GM19467 (cell line): ENCODE measurements at regions not wholly inside any gene's neighbourhood (a gene's known extent, or its start where the extent isn't known, plus 50 kb on each side); places are given as distances from the start of the nearest gene placed in this dataset.
A peak's percentile ranks its signal among the peaks of the same experiment; 100 is the strongest.

Source experiments
- ATAC-seq: cut with Tn5 transposase; IDR thresholded peaks from one replicate; pipeline ENCODE4 v1.9.1; 2021; ENCODE audit warnings: mild to moderate bottlenecking, moderate library complexity; ENCODE audit not compliant: unreplicated experiment

DNA sequence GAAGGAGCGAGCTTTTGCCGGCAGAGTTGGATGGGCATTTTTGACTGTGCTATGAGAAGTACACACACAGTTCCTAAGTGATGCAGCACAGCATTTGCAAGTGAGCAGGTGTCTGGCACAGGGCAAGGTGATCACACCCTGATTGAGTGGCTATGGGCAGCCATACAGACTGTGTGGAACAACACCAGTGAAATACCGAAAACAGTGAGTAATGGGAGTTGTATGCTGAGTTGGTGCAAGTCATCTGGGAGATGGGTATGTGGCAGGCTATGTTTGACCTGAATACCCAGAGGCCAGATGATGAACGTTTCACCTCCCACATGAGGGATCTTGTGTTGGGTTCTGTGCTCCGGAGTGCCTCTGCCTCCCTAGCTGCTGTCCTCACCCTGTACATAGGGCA is 53.5 kb upstream of the TIPARP start:
- no peak for ATAC-seq

DNA sequence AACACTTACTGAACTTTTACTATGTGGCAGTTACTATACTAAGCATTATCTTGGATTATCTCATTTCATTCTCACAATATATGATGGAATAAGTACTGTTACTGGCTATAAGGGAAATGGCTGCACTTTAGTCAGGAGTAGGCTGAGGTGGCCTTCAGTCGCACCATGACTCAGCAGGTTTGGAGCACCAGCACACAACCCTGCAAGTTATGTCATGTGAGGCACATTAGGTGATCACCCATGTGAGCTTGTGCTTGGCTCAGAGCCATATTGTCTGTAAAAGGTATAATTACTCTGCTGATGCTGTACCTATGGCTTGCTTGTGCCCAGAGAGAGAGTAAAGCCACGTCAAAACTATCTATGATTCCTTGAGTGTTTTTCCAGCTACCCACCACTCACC is 54.1 kb upstream of the TIPARP start:
- ATAC-seq = no peak

DNA sequence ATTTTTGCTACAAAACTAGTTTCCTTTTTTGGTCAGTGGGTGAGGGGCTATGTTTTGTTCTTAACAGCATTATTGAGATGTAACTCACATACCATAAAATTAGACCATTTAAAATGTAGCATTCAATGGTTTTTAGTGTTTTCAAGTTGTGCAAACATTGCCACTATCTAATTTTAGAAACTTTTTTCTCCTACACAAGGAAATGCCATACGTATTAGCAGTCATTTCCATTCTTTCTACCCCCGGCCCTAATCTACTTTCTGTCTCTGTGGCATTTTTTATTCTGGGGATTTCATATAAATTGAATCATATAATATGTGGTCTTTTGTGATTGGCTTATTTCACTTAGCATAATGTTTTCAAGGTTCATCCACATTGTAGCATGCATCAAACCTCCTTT is 55.0 kb upstream of the TIPARP start:
- ATAC-seq = no peak

DNA sequence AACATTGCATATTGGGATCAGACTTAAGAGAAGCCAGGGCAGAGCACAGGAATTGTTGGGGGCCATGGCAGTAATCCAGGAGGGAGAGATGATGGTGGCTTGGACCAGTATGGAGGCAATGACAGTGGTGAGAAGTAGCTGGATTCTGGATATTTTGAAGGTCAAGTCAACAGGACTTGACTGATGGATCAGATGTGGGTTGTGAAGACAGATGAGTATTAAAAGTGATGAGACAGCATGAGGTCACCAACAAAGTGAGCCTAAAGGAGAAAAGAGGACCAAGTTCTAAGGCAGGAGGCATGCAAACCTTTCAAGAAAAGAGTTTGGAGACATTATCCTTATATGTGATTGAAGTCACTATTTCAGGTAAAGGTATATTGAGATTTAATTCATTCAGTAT is 56.6 kb upstream of the TIPARP start:
- no peak for ATAC-seq

DNA sequence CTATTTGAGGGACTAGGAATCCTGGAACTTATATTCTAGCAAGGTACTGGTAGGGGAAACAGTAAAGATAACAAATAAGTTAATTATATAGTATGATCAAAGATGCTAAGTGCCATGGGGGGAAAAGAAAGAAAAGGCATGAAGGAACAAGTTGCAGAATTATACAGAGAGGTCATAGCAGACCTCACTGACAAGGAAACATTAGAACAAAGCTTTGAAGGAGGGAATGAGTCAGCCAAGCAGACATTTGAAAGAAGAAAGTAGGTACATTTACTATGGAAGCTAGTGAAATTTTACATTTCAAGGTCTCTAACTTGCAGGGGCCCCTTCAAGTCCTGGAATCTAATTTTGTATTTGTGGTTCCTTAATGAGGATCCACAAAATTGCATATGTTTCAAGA is 57.2 kb upstream of the TIPARP start:
- ATAC-seq = no peak

DNA sequence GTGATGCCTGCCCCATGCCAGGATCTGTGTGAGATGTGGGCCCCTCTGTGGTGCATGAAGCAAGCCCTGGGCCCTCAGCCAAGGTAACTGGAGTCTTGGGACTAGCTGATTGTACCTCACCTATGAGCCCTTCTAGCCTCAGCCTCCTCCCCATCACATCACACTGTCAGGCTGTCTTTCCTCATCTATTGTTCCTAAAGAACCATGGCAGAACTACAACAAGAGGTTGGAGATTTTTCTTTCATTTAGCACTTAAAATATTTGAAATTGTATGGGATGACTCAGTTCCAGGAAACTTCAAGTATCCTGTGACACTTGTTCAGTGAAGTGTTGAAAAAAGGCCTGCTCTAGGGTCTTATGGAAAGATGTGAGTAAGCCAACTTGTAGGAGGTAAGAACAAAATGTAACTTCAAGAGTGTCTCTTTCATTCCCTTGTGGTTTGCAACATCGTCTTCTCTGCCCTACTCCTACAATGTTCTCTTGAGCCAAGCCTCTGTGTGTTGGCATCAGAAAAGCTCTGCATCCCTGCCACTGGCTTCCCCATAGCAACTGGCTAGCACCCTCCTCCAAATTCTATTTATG is 58.7 kb upstream of the TIPARP start:
- ATAC-seq = no peak

DNA sequence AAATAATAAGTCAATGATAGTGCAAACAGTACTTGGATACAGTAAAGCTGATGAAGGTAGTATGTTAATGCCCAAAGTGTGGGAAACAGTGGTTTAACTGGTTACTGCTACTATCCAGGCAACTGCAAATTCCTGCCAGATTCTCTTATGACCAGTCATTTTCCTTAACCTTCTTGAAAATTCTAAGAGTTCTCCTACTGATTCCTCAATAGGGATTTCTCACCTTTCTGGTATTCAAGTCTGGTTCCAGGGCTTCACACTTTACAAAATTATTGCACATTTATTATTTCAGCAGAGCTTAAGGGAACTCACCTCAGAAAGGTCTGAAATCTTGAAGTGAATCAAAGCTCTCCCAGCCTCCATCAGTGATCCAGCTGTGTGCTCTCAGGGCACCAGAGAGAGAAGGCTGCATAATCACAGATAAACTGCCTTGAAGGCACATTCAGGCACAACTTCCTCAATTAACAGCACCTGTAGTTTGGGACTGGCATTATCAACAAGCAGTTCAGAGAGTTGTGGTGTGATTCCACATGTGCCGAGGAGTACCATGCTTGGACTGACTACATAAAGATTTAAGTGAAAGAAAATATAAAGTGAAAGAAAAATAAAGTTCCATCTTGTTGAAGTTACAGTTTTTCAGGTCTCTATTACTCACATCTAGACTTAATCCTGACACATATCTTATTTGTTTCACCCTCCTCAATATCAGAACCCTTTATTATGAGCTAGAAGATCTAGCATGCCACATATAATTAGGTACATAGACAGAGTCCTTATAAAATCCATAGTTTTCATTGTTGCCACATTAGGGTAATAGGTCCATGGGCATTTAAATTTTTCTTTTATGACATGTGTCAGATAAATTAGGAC is 59.5 kb upstream of the TIPARP start:
- no peak for ATAC-seq

DNA sequence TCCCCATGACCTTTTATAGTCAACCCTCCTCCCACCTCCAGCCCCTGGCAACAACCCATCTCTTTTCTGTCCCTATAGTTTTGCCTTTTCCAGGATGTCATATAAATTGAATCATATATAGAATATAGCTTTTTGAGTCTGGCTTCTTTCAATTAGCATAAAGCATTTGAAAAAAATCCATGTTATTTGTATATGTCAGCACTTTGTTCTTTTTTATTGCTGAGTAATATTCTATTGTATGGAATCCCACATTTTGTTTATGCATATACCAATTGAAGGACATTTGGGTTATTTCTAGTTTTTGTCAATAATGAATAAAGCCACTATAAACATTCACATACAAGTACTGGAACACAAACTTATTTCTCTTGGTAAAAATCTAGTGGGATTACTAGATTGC is 58.0 kb upstream of the SSR3 start:
- ATAC-seq = no peak

DNA sequence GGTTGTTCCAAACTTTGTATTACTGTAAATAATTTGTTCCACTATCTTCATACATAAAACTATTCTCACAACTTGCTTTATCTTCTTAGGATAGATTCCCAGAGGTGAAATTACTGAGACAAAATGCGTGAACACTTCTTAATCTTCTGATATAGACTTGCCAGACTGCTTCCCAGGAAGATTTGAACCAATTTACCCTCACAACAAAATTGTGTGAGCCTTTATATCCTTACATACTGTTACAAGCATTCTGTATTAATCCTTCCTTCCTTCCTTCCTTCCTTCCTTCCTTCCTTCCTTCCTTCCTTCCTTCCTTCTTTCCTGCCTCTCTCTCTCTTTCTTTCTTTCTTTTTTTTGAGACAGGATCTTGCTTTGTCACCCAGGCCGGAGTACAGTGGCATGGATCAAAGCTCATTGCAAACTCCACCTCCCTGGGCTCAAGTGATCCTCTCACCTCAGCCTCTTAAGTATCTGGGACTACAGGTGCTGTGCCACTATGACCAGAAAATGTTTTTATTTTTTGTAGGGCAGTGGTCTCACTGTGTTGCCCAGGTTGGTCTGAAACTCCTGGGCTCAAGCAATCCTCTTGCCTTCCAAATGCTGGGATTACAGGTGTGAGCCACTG is 57.1 kb upstream of the SSR3 start:
- ATAC-seq = no peak

DNA sequence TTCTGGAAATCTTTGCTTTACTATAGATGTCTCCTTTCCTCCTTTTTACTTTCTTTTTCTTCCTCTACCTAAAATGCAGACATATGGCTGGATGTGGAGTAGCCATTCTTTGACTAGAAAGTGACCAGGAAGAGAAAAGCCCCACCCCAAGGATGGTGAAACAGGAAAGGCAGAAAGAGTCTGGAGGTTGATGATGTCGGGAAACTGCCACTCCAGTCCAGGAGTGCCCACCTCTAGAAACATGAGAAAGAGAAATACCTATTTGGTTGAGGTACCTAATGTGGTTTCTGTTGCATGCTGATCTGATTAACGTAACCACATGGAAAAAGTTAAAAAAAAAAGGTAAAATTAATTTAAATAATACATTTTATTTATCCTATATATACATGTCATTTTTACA is 55.2 kb upstream of the SSR3 start:
- ATAC-seq = no peak

DNA sequence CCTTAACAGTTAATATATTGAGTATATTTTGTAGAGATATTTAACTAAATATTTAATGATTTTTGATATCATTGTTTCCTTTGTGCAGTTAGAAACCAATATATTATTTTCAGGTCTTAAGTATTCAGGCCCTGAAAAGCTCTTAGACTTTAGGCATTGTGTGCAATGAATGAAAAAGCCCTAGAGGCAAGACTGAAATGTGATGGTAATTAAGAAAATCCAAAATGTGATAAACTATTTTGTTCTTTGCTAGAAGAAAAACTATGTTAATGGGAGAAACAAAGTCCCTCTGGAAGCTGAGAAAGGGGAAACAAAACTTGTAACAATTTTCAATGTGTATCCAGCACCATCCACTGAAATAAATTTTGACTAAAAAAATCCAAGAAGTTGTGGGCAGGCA is 54.6 kb upstream of the SSR3 start:
- no peak for ATAC-seq

DNA sequence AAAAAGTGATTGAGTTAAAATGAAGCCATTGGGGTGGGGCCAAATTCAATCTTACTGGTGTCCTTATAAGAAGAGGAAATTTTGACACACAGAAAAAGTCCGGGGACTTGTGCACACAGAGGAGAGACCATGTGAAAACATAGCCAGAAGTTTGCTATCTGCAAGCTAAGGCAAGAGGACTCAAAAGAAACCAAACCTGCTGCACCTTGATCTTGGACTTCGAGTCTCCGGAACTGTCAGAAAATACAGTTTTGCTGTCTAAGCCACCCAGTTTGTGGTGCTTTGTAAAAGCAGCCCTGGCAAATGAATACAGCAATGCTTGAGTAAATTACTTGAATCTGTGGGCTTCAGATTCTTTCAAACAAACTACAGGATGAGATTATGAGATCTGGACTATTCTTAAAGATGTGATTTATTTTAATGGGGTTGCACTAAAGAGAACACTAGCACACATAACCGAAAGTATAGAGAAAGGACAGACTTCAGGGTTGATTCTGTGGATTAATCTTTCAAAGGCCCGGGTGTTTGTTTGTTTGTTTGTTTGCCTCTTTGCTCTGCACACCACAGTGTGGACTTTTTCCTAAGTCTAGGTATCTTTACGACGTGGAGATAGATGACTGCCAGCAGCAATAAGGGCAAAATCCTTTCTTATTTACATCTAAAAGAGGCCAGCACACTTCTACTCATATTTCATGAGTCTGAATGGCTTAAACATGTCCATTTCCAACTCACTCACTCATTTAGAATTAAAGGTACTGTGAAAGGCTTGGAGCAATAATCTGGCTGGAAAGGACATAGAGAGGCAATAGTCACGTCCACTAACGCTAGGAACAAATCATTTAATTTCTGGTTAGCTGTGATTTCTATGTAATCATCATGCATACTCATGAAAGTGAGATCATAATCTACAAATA is 53.9 kb upstream of the SSR3 start:
- no peak for ATAC-seq

DNA sequence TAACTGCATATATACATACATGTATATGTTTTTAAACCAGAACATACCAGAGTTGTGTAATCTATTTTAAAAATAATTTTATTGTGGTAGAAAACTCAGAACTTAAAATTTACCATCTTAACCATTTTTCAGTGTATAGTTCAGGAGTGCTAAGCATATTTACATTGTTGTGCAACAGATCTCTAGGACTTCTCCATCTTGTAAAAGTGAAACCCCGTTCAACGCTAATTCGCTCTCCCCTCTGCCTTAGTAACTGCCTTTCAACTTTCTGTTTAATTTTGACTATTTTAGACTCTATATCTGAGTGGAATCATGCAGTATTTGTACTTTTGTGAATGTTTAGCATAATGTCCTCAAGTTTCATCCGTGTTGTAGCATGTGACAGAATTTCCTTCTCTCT is 51.8 kb upstream of the SSR3 start:
- peak; percentile 61 for ATAC-seq

DNA sequence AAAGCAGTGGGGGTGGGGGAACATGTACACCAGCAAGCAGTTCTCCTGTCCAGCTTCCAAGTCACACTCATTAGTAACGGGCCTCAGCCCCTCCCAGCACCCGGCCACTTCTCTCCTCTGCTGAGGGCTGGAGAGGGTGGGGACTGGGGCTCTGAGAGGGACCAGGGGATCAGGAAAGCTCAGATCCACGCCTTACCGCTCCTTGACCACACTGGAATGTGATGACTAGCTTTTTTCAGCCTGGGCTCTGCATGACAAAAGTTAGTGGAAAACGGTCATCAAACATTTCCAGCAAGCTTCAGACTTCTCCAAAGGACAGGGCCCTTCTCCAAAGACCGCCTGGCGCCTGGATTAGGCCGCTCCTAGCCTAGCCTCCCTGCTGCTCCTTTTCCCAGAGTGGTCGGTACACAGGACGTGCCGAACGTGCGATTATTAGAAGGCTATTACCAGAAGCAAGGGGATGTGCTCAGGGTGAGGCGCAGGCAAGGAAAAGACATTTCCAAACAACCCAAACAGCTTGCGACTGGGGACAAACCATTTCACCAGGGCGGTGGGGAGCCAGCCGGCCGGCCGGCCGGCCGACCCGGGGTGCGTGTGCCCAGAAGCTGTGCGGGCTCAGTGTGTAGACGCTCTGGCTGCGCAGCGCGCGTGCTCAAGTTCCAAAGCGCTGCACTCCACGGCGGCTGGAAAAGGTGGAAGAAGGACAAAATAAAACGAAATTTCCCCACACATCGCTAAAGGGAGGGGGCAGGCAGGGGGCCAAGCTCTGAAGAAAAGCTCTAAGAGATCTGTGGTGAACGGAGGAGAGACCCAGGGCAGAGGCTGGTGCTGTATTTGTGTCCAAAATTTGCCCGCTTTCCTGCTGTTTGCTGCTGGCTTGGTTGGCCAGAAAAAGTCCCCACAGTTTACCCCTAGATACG is 51.0 kb upstream of the SSR3 start:
- ATAC-seq = no peak

DNA sequence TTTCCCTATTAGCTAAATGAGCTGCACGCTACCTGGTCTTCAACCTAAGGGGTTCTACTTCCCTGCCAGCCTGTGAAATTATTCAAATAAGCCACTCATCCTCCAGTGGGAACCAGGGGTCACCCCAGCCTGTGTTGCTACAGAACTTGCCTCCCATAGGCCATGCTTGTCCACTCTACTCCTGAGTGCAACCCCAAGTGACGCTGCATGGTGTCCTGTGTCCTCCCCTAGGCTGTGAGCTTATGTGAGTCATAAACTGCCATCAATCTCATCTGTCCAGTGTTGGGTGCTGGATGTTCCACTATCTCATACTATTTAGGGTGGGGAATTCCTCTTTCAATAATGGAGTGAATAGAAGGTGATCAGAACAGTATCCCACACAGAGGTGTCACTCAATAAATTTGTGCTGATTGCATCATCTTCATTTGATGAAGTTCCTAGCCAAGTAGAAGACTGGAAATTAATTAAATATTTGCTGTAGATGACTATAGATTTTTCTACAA is 49.8 kb upstream of the SSR3 start:
- ATAC-seq = no peak
